ENCODE measurements at regions not wholly inside any gene's neighbourhood (a gene's known extent, or its start where the extent isn't known, plus 50 kb on each side); places are given as distances from the start of the nearest gene placed in this dataset.

- no peaks in the 10 kb centered on the region for H3K4me1 ChIP-seq
- H3K4me3 ChIP-seq, result no peak overlapping the region
- H3K9me3 ChIP-seq, result peaks cover 0 to 9% of the 10 kb centered on the region in 2 donors
- H3K36me3 ChIP-seq, result no peaks in the 10 kb centered on the region
- no peak for DNase-seq (ENCODE audit: low spot score in 2 of 2)
- H3K27me3 ChIP-seq, result no peaks in the 10 kb centered on the region
- H3K27ac ChIP-seq, result no peak overlapping the region
- TF ChIP-seq POLR2A (IDR thresholded peaks at IDR 0.05), result no peak
- TF ChIP-seq CTCF (IDR thresholded peaks at IDR 0.05), result no peak
- TF ChIP-seq POLR2AphosphoS5 (IDR thresholded peaks at IDR 0.05), result no peak
- intact Hi-C loops (cut with DNase I; ENCODE audit: low total_unique reads), result no loop called here
Measured at GRCh38 chr9:13529321-13530104, 250.0 kb upstream of the MPDZ start.

GRCh38 chr9:13524245-13524644 is 244.8 kb upstream of the MPDZ start:
- H3K4me1 ChIP-seq, result no peaks in the 10 kb centered on the region
- no peak overlapping the region for H3K4me3 ChIP-seq
- intact Hi-C loops (cut with DNase I; ENCODE audit: low total_unique reads), result no loop called here
- no peaks in the 10 kb centered on the region for H3K27me3 ChIP-seq
- no peak for TF ChIP-seq POLR2A (IDR thresholded peaks at IDR 0.05)
- TF ChIP-seq CTCF (IDR thresholded peaks at IDR 0.05), result no peak
- no peak for TF ChIP-seq POLR2AphosphoS5 (IDR thresholded peaks at IDR 0.05)
- no peaks in the 10 kb centered on the region for H3K9me3 ChIP-seq
- H3K27ac ChIP-seq, result no peak overlapping the region
- DNase-seq (ENCODE audit: low spot score in 2 of 2), result no peak
- no peaks in the 10 kb centered on the region for H3K36me3 ChIP-seq

- Histone ChIP-seq H3K27ac (peak overlapping the region in 1 of 2 donors; percentile 15), H3K9me3 (no peaks in the 10 kb centered on the region), H3K4me3 (no peak overlapping the region), H3K27me3 (no peaks in the 10 kb centered on the region), H3K36me3 (no peaks in the 10 kb centered on the region), H3K4me1 (no peaks in the 10 kb centered on the region)
- intact Hi-C loops (cut with DNase I; ENCODE audit: low total_unique reads), result no loop called here
- DNase-seq (ENCODE audit: low spot score in 2 of 2), result no peak
- TF ChIP-seq POLR2AphosphoS5 (IDR thresholded peaks at IDR 0.05), result no peak
- TF ChIP-seq CTCF (IDR thresholded peaks at IDR 0.05), result no peak
- no peak for TF ChIP-seq POLR2A (IDR thresholded peaks at IDR 0.05)
Measured at GRCh38 chr9:13520069-13520468, 240.6 kb upstream of the MPDZ start.

GRCh38 chr9:13513716-13514444 is 234.4 kb upstream of the MPDZ start:
- Histone ChIP-seq H3K4me3 (no peak overlapping the region), H3K4me1 (peaks cover 0 to 2% of the 10 kb centered on the region in 2 donors), H3K36me3 (no peaks in the 10 kb centered on the region), H3K9me3 (no peaks in the 10 kb centered on the region), H3K27me3 (no peaks in the 10 kb centered on the region), H3K27ac (peak overlapping the region; percentile 69 to 72)
- intact Hi-C loops (cut with DNase I; ENCODE audit: low total_unique reads), result no loop called here
- DNase-seq (ENCODE audit: low spot score in 2 of 2), result peak in 1 of 2 donors; percentile 47
- TF ChIP-seq POLR2AphosphoS5 (IDR thresholded peaks at IDR 0.05) (no peak), POLR2A (IDR thresholded peaks at IDR 0.05) (no peak), CTCF (IDR thresholded peaks at IDR 0.05) (no peak)

- DNase-seq (ENCODE audit: low spot score in 2 of 2), result no peak
- intact Hi-C loops (cut with DNase I; ENCODE audit: low total_unique reads), result no loop called here
- Histone ChIP-seq H3K27me3 (no peaks in the 10 kb centered on the region), H3K4me3 (no peak overlapping the region), H3K4me1 (peaks cover 0 to 2% of the 10 kb centered on the region in 2 donors), H3K27ac (peak overlapping the region; percentile 69 to 72), H3K9me3 (no peaks in the 10 kb centered on the region), H3K36me3 (no peaks in the 10 kb centered on the region)
- no peak for TF ChIP-seq POLR2AphosphoS5 (IDR thresholded peaks at IDR 0.05)
- no peak for TF ChIP-seq POLR2A (IDR thresholded peaks at IDR 0.05)
Measured at GRCh38 chr9:13513286-13513685, 233.8 kb upstream of the MPDZ start.
